ENCODE measurements at regions not wholly inside any gene's neighbourhood (a gene's known extent, or its start where the extent isn't known, plus 50 kb on each side); places are given as distances from the start of the nearest gene placed in this dataset.
"Not testable (repeated sequence)": the region's sequence is repeated elsewhere in the genome, so short reads cannot be mapped to it uniquely, and the experiment has no call there.

GRCh38 chr3:28042095-28042635 lies 199.3 kb upstream of the CMC1 start:
- FAIRE-seq = no peak

- no peak for FAIRE-seq
Observed at GRCh38 chr3:28042707-28043106, 198.7 kb upstream of the CMC1 start.

- no peak for FAIRE-seq
Observed at GRCh38 chr3:28050120-28050519, 191.3 kb upstream of the CMC1 start.

- FAIRE-seq = no peak
Observed at GRCh38 chr3:28050885-28051284, 190.5 kb upstream of the CMC1 start.

DNA sequence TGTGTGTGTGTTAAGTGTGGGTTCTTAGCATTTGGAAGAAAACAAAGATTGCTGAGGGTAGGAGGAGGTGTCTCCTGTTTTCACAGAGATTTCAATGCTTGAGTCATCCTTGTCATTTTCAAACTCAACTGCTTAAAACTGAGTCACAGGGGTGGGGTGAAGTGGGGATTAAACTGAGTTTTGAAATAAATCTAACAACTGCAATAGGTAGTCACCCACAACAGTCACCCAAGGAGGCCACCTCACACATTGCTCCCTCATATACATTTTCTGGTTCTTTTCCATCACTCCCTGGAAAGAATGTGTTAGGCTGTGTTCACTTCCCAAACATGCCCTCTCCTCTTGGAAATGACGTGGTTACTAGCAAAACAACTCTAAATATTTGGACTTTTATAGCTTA lies 187.7 kb upstream of the CMC1 start:
- FAIRE-seq = no peak

DNA sequence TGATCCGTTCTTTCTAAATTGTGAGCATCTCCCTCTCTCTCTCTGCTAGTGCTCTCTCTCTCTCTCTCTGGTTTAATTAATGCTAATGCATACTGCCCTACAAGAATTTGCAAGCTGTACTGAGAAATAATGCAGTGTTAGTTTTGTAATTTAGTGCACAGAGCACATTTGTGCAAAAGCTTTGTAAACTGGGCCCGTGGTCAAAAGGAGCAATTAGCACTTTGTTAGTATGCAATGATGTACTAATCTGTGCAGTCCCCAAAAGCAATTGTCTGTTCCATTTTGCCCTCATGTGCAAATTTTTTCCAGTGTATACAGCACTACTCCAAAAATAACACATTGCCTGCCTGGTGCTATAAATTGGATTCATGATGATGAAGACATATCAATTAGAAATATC lies 184.6 kb upstream of the CMC1 start:
- no peak for FAIRE-seq

- FAIRE-seq = no peak
Observed at GRCh38 chr3:28057539-28057938, 183.9 kb upstream of the CMC1 start.

DNA sequence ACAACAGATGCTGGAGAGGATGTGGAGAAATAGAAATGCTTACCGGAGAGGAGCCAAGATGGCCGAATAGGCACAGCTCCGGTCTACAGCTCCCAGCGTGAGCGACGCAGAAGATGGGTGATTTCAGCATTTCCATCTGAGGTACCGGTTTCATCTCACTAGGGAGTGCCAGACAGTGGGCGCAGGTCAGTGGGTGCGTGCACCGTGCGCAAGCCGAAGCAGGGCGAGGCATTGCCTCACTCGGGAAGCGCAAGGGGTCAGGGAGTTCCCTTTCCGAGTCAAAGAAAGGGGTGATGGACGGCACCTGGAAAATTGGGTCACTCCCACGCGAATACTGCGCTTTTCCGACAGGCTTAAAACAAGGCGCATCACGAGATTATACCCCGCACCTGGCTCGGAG lies 182.2 kb upstream of the CMC1 start:
- not testable (repeated sequence) for FAIRE-seq

DNA sequence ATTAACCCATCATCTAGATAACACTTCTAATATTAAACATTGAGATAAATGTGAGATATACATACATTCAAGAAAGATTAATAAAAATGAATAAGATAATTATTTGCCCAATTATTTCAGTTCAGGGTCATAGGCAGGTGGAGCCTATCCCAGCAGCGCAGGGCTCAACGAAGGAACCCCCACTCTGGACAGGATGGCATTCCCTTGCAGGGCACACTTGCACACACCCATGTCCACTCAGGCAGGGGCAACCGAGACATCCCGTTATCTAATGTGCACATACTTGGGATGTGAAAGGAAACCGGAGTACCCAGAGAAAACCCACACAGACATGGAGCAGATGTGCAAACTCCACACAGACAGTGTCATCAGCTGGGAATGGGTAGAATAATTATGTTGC lies 175.4 kb upstream of the CMC1 start:
- no peak for FAIRE-seq

DNA sequence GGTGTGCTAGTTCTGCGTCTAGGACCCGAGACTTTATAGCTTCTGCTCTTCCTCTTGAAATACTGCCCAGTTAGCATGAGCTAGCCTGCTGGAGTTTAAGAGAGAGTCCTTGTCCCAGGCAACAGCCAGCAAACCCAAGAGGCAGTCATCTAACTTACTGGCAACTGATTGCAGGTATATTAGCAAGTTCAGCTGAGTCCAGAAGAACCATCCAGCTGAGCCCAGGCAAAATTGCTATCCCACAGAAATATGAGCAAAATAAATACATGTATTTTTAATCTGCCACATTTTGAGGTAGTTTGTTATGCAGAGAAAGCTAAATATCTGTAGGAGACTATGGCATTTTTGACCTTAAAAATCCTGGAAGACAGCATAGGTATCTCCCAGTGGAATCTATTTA lies 174.4 kb upstream of the CMC1 start:
- no peak for FAIRE-seq

DNA sequence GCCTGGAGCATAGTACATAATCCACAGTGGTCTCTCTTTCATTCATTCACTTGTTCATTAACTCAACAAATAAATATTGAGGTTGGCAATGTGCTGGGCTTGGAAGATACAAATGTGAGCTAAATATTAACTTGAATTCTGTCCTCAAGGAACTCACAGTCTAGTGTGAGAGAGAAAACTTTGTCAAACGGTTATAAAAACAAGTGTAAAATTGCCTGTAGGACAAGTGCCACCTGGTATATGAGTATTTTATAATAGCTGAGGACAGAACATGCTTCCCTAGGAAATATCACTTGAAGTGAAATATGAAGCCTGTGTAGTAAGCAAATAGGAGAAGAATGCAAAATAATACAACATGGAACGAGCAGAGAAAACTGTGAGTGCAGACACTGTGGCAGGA lies 173.1 kb upstream of the CMC1 start:
- FAIRE-seq = no peak

- no peak for FAIRE-seq
Observed at GRCh38 chr3:28069438-28069837, 172.0 kb upstream of the CMC1 start.

DNA sequence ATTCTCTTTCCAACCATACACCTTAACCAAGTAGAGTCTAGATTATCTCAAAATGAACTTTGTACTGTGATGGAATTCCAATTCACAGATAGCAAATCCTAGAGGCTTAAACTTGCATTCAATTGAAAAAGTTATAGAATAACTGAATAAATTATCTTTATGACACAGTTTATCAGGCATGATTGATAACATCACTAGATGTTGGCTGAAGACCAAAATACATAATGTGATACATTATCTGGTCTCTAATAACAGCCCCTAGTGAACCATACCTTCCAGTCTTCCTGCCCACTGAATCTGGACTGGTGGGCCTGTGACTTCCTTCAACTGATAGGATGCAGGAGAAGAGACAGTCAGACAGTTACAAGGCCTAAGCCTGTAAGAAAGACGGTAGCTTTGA lies 165.2 kb upstream of the CMC1 start:
- no peak for FAIRE-seq

- FAIRE-seq = no peak
Observed at GRCh38 chr3:28077572-28077971, 163.8 kb upstream of the CMC1 start.

- FAIRE-seq = no peak
Observed at GRCh38 chr3:28078536-28078935, 162.9 kb upstream of the CMC1 start.

DNA sequence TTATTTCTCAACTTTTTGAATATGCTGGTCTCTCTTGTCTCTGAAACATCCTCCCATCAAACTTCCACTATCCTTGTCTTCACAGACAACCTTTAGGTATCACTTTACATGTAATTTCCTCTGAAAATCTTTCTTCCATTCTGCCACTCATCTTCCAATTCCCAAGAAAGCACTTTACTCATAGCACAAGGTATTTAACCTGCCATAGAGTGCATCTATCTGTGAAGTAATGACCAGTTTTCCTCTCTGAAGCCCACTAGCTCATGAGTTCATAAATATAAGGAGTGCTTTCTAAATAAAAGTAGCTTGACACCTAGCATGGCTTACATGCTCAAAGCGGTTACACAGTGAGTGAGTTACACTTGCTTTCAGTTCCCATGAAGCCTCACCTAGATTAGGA lies 160.7 kb upstream of the CMC1 start:
- FAIRE-seq = no peak

GRCh38 chr3:28081533-28081947 lies 159.9 kb upstream of the CMC1 start:
- FAIRE-seq = no peak

GRCh38 chr3:28087591-28087990 lies 153.8 kb upstream of the CMC1 start:
- FAIRE-seq = no peak

- no peak for FAIRE-seq
Observed at GRCh38 chr3:28088811-28089526, 152.4 kb upstream of the CMC1 start.

DNA sequence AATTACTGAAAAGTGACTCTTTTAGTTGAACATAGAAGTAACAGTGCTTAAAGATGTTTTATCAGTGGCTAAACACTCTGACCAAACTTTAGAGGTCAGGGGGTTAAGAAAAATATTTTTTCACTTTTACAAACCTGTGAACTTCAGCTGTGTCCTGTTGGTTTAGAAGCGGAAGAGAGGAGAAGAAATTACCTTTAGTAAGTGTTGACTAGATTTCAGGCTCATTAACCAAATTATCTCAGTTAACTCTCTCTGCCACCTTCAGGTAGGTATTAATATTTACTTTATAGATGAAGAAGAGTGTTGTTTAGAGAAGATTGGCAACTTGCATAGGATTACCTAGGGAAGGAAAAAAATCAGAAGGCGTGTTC lies 151.9 kb upstream of the CMC1 start:
- no peak for FAIRE-seq

- no peak for FAIRE-seq
Observed at GRCh38 chr3:28099296-28099695, 142.1 kb upstream of the CMC1 start.

- FAIRE-seq = no peak
Observed at GRCh38 chr3:28101705-28102104, 139.7 kb upstream of the CMC1 start.

GRCh38 chr3:28103861-28104260 lies 137.6 kb upstream of the CMC1 start:
- FAIRE-seq = no peak

DNA sequence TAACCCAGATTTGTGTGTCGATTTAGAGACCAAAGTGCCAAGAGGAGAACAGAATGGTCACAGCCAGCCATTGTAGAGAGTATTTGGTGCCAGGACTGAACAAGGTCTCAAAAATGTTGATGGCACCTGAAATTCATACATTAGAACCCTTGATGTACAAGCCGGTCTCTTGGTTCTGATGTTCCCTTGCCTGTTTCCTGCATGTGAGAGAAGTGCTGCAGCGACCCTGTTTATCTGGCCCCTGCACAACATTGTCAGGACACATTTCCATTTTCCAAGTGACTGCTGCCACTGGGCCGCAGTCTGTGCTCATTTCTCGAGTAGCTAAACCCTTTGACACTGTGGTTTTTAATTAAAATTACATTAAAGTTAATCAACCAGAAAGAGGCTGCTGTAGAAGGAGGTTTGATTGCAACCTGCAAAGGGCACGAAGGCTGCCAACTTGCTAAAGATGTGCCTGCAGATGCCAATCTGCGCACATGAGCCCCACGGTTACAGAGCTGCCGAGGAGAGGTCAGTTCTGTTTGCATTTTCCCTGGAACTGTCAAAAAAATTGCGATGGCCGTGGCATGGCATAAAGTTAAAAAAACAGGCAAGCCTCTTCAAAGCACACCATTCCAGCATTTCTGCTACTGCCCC lies 136.4 kb upstream of the CMC1 start:
- no peak for FAIRE-seq

DNA sequence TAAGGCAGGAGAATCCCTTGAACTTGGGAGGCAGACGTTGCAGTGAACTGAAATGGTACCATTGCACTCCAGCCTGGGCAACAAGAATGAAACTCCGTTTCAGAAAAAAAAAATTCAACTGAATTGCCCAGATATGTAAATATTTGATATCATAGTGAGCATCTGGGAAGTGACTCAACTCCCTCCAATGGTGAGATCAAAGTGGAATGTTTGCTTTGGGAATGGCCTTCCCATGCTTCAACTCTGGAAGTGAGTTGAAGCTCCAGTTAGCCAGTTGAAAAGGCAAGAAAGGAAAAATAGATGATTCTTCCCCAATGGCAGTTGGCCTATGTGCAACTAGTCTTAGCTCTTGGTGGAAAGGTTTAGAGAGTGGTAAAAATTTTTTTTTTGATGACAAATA lies 131.6 kb upstream of the CMC1 start:
- no peak for FAIRE-seq

Measured in islet of Langerhans (tissue), 1 donor.